Putamen (tissue), 1 donor: ENCODE measurements at regions not wholly inside any gene's neighbourhood (a gene's known extent, or its start where the extent isn't known, plus 50 kb on each side); places are given as distances from the start of the nearest gene placed in this dataset.
A peak's percentile ranks its signal among the peaks of the same experiment; 100 is the strongest.

Experiments used
- DNase-seq: peaks from one replicate; pipeline ENCODE4 v3.0.0-alpha.2; 2016; ENCODE audit warnings: low spot score

- DNase-seq = no peak
Observed at GRCh38 chr12:71071536-71072097, 86.2 kb downstream of the TSPAN8 start.

DNA sequence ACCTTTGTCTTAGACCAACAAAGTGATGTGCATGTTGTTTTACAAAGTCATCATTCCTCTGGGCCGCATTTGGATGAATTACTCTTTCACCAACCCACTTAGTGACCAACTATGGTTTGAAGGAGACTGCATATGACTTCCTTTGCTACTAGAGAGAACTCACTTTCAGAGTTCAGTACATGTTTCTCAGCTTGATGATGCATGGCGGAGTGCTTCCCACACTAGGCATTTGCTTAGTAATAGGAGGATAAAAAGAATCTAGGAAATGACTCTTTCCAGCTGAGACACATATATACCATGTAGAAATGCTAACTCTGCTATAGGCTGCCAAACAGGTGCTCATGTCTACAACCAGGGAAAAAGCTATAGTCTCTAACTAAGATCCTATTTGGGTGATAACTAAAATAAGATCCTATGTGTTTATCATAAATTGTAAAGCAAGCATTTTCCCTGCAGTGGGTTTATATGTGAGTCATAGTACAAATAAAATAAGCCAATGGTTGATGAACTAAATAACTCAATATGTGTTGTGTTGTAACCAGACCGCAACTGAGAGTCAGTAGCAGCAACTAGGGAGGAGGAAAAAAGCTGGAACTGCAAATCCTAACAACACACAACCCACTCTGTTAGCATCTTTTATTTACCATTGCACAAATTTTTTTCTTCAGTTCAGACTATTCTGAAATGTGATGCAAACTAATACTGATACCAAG is 87.2 kb downstream of the TSPAN8 start:
- DNase-seq = no peak

GRCh38 chr12:71069311-71069710 is 88.5 kb downstream of the TSPAN8 start:
- no peak for DNase-seq

- DNase-seq = no peak
Observed at GRCh38 chr12:71063087-71063486, 94.7 kb downstream of the TSPAN8 start.

GRCh38 chr12:71061451-71061850 is 96.3 kb downstream of the TSPAN8 start:
- DNase-seq = no peak

GRCh38 chr12:71060426-71060825 is 97.4 kb downstream of the TSPAN8 start:
- no peak for DNase-seq

- DNase-seq = no peak
Observed at GRCh38 chr12:71057330-71057729, 100.5 kb downstream of the TSPAN8 start.

GRCh38 chr12:71054551-71054950 is 103.2 kb downstream of the TSPAN8 start:
- no peak for DNase-seq

GRCh38 chr12:71046215-71046614 is 111.6 kb downstream of the TSPAN8 start:
- no peak for DNase-seq

GRCh38 chr12:71045781-71046180 is 112.0 kb downstream of the TSPAN8 start:
- DNase-seq = no peak

- DNase-seq = no peak
Observed at GRCh38 chr12:71041476-71041875, 116.3 kb downstream of the TSPAN8 start.

DNA sequence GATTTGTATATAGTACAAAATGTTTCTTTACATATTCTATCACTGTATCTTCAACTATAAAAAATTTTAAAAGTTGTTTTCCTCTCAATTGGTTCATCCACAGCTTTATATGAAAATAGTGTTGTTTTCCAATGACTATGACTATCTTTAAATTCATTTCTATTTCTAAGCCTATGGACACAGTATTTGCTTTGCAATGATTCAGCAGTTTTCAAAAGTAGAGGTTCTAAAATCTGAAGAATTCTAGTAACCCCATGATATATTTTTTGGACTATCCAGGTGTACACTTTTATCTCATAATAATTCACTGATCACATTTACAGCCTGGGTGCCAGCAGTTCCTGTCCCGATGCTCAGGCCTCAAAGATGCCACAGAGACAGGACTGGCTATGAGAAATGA is 118.4 kb upstream of the PTPRR start:
- DNase-seq = no peak

DNA sequence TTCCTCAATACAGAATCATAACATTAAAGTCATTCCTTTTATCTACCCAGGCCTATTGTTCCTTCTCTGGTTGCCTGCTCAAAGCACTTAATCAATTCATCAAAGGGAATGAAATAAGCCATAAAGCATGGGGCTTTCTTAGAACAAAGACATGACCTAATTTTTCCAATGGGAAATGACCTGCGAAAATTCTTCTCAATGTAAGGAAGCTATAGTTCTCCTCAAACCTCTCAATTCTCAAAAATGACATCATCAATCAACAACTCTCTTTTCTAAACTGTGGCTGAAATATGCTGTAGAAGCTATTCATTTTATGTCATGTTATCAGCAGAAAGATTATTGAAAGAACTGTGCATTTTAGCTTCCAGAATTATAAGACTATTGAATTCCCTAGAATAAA is 116.0 kb upstream of the PTPRR start:
- DNase-seq = no peak

DNA sequence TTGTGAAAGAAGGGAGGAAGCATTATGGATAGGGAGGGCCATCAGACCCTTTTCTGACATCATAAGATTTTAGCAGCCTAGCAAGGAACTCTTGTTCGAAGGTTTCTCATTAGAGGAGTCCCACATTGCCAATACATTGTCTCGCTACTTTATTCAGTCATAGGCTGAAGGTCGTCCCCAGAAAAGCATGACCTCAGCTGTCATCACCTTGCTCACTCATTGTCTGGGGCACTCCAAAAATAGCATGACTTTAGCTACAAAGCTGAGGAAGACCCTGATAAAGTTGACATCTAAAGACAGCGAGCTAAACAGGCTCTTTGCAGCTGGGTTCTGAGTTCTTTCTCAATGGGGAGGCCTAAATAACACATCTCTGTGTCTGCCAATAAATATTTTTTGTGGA is 112.4 kb upstream of the PTPRR start:
- no peak for DNase-seq

- no peak for DNase-seq
Observed at GRCh38 chr12:71029302-71029701, 108.8 kb upstream of the PTPRR start.

DNA sequence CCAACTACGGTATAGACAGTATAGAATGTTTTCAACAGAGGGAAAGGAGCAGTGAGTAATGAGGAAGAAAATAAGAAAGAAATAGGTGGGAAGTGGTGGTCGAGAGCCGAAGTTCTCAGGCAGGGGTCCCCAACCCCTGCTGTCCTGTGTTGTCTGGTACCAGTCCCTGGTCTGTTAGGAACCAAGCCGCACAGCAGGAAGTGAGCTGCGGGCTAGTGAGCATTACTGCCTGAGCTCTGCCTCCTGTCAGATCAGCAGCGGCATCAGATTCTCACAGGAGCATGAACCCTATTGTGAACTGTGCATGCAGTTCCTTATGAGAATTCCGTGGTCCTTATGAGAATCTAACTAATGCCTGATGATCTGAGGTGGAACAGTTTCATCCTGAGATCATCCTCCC is 107.3 kb upstream of the PTPRR start:
- DNase-seq = no peak

DNA sequence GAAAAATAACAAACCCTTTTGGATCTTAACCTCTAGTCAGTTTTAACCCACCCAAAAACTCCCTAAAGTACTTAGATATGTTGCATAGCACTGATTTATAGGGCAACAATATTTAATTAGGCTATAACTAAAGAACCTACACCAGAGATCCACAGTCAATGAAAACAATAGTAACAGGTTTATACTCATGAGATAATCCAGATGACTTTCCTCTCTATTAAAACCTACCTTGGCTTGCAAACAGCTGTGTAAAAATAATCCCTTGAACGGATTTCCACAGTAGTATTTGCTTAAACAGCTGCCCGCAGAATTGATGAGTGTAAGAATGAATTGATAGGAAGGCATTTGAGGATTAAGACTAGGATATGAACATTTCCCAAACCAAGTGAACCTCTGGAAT is 104.3 kb upstream of the PTPRR start:
- no peak for DNase-seq

DNA sequence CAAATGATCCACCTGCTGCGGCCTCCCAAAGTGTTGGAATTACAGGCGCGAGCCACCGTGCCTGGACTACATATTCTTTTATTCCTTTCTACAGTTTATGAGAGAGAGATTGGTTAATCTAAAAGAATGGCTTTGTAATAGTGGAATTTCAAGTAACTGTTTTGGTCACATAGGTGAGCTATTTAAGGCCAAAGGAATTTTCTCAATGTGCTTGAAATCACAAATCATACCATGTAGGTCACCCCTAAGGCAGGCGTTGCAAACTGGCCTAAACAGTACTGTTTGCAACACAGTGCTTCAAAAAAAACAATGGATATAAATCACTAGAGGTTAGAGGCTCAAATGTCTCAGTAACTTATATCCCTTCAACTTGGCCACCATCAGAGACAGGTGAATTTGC is 103.7 kb upstream of the PTPRR start:
- no peak for DNase-seq

DNA sequence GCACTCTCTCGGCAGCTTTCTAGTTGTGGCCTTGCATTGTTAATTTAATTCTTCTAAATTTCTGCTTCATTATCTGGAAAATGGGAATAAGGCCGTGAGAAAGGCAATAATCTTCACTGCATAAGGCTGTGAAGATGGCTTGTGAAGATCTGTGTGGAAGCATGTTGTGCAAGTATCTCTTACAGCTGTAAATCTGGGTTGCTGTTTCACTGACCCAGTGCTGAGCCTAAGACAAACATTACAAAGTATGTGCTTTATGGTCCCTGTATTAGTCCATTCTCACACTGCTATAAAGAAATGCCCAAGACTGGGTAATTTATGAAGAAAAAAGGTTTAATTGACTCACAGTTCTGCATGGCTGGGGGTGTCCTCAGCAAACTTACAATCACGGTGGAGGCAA is 101.0 kb upstream of the PTPRR start:
- no peak for DNase-seq

DNA sequence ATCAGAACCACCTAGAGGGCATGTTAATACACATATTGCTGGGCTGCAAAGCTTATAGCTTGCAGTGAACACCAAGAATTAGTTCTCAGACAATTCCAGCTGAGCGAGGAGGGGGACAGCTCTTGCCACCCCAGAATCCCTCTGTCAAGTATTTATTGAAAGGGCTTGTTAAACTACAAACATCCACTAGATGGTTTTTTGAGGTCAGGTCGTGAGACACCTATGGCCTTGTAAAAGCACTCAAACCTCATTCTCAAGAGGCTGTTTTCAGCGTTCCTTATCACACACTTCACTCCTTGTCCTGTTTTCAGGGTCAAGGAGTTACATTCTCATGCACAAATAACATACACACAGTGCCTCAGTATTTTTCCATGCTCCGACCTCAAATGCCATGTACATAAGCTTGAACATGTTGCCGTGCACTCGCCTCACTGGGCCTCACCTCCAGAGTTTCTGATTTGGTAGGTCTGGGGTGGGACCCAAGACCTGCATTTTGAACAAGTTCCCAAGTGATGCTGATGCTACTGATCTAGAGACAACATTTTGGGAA is 98.8 kb upstream of the PTPRR start:
- no peak for DNase-seq

DNA sequence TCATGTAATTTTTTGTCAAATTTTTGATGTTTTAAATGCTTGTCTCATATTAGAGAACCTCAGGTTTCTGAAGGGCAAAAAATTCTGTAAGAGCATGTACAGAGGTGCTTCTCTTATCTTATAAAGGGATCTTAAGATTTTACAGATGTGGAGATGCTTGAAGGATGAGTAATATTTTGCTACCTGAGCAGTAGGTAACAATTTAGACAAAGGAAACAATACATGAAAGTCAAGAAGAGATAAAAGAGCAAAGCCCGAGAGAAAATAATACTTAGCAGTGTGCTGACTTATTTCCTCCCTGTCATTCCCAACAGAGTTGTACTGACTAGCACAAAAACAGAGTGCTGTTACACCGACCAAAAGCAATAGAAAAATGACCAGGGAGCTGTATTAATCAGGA is 98.1 kb upstream of the PTPRR start:
- DNase-seq = no peak

- DNase-seq = peak; percentile 12
Observed at GRCh38 chr12:71014180-71014785, 93.7 kb upstream of the PTPRR start.

- no peak for DNase-seq
Observed at GRCh38 chr12:71011261-71011660, 90.7 kb upstream of the PTPRR start.

- no peak for DNase-seq
Observed at GRCh38 chr12:71010143-71010479, 89.6 kb upstream of the PTPRR start.
